ENCODE measurements at regions not wholly inside any gene's neighbourhood (a gene's known extent, or its start where the extent isn't known, plus 50 kb on each side); places are given as distances from the start of the nearest gene placed in this dataset.
"Not testable (repeated sequence)": the region's sequence is repeated elsewhere in the genome, so short reads cannot be mapped to it uniquely, and the experiment has no call there.

DNA sequence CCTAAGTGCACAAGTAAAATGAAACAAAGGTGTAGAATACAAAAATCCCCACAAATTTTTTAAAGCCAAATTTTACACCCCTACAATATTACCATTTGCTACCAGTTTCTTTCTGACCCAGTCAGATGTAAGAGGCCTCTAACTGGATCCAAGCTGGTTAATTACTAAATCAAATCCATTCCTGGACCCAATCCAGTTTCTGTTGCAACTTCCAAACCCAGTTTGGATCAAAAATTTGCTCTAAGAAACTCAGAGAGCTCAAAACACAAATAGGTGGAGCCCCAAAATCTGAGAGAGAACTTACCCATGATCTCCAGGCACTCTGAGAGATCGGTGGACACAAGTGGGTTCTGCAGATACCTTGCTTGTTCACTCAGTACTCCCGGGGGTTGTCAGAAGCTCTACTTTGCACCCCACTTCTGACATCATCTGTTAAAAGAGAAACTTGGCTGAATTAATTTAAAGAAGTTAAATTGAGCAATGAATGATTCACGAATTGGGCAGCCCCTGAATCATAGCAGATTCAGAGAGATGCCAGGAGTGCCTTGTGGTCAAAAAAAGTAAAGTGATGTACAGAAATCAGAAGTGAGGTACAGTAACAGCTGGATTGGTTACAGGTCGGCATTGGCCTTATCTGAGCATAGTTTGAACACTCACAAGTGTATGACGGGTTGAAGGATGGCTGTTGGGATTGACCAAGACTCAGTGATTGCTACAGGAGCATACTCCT lies 448.0 kb downstream of the KCNT2 start:
- DNase-seq (no peak), ATAC-seq (no peak)
- no peak overlapping the region for H3K27ac Mint-ChIP-seq
- intact Hi-C loops (cut with DNase I, micrococcal nuclease) = no loop called here
- H3K36me3 Mint-ChIP-seq (ENCODE audit: low read depth) = no peaks in the 10 kb centered on the region
- ChIA-PET POLR2A (no interaction called here), CTCF (interaction anchor here (1.0 kb wide), 1 partner anchor 18 kb away, joined by 5 read pairs; no protein-coding TSS in a partner anchor)
- H3K27me3 Mint-ChIP-seq = no peaks in the 10 kb centered on the region
- H3K4me1 Mint-ChIP-seq = no peaks in the 10 kb centered on the region
- H3K4me3 Mint-ChIP-seq = no peak overlapping the region
- no peaks in the 10 kb centered on the region for H3K9me3 Mint-ChIP-seq (ENCODE audit: low read depth)

DNA sequence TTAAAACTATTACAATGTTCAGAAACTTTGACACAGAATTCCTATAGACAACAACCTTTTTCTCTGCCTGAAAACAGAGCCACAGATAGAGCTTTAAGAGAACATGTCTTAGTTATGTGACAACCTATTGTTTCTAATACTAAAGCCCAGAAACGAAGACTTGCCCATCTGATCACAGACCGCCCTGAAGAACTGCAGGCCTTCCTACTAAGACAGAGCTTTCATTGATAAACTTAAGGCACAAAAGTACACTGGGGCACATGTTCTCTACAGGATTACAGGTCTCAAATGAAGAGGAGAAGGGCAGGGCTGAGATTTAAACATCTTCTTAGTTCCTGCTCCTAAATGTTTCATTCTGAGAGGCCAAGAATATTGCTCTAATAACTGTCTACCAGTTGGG lies 452.7 kb downstream of the KCNT2 start:
- Mint-ChIP-seq H3K4me3 (no peak overlapping the region), H3K9me3 (ENCODE audit: low read depth) (no peaks in the 10 kb centered on the region), H3K4me1 (no peaks in the 10 kb centered on the region), H3K27ac (no peak overlapping the region), H3K36me3 (ENCODE audit: low read depth) (no peaks in the 10 kb centered on the region), H3K27me3 (no peaks in the 10 kb centered on the region)
- DNase-seq = no peak
- ChIA-PET POLR2A (no interaction called here), CTCF (interaction anchor here (0.9 kb wide), 1 partner anchor 366 kb away, joined by 4 read pairs; no protein-coding TSS in a partner anchor)
- ATAC-seq = no peak
- intact Hi-C loops (cut with DNase I, micrococcal nuclease) = no loop called here

DNA sequence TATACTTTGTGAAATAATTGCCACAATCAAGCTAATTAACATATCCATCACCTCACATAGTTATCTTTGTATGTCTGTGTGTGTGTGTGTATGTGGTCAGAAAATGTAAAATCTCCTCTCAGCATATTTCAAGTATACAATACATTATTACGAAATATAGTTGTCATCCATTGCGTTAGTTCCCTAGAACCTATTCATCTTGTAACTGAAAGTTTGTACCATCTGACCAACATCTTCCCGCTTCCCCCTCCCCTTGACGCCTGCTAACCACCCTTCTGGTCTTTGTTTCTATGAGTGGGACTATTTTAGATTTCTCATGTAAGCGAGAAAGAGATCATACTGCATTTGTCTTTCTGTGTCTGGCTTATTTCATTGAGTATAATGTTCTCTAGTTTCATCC lies 455.3 kb downstream of the KCNT2 start:
- H3K9me3 Mint-ChIP-seq (ENCODE audit: low read depth) = no peaks in the 10 kb centered on the region
- DNase-seq = no peak

DNA sequence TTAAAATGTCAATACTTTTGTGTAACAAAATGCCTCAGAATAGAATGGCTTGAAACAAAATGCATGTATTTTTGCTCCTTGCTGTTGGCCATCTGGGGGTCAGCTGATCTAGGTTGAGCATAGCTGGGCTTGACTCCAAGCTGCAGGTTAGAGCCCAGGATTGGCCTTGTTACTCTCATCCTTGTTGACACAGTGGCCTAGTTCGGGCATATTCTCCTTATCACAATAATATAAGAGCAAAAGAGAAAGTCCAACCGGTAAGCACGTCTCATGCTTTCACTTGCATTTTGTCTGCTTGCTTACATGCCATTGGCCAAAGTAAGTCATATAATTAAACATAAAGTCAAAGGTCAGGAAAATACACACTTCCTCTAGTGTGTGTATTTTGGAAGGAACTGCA lies 456.2 kb downstream of the KCNT2 start:
- ChIA-PET CTCF (no interaction called here), POLR2A (no interaction called here)
- DNase-seq (no peak), ATAC-seq (no peak)
- intact Hi-C loops (cut with DNase I, micrococcal nuclease) = no loop called here
- Mint-ChIP-seq H3K4me1 (no peaks in the 10 kb centered on the region), H3K27me3 (no peaks in the 10 kb centered on the region), H3K9me3 (ENCODE audit: low read depth) (no peaks in the 10 kb centered on the region), H3K27ac (no peak overlapping the region), H3K4me3 (no peak overlapping the region), H3K36me3 (ENCODE audit: low read depth) (no peaks in the 10 kb centered on the region)

More for the DNA sequence above, 455.3 kb downstream of the KCNT2 start:
- ChIA-PET POLR2A (no interaction called here), CTCF (no interaction called here)
- intact Hi-C loops (cut with DNase I, micrococcal nuclease) = no loop called here
- no peaks in the 10 kb centered on the region for H3K36me3 Mint-ChIP-seq (ENCODE audit: low read depth)
- H3K27me3 Mint-ChIP-seq = no peaks in the 10 kb centered on the region
- no peak overlapping the region for H3K4me3 Mint-ChIP-seq
- no peak overlapping the region for H3K27ac Mint-ChIP-seq
- ATAC-seq = no peak
- no peaks in the 10 kb centered on the region for H3K4me1 Mint-ChIP-seq

DNA sequence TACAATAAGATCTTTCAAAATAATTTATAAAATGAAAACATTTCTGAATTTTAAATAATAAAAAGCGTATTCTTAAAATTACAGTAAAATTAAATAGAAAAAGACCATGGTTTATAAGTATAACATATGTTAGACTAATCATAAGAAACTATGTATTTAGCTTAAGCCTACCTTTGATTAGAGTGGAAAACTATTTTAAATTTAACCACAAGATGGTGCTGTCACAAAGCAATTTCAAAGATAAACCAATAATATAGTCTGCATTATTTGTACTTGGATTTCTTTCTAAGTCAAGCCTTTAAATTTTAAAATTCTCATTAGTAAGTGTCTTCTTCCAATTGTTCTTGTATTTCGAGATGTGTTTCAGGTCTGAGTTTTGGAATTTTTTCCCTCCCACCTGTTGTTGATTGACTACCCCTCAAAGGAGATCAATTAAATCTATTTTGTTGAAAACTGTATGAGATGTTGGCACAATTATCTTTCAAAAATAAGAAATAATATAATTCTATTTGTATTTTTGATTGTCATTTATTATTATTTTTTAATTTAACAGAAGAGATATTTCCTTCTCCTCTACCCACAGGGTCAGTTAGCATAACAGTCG lies 459.8 kb downstream of the KCNT2 start:
- Mint-ChIP-seq H3K27me3 (no peaks in the 10 kb centered on the region), H3K9me3 (ENCODE audit: low read depth) (no peaks in the 10 kb centered on the region), H3K4me1 (no peaks in the 10 kb centered on the region), H3K27ac (no peak overlapping the region), H3K4me3 (no peak overlapping the region), H3K36me3 (ENCODE audit: low read depth) (no peaks in the 10 kb centered on the region)
- DNase-seq = no peak
- CTCF ChIA-PET = interaction anchor here (0.6 to 2.9 kb wide), 9 partner anchors 11 to 515 kb away, joined by 3 to 31 read pairs (median 5); partner anchors contain the start of gene CFH
- intact Hi-C loops (cut with DNase I, micrococcal nuclease) = loop anchor here (1.0 to 5.0 kb wide), 5 partner anchors 159 to 513 kb away; no protein-coding TSS in a partner anchor
- POLR2A ChIA-PET = no interaction called here
- no peak for ATAC-seq

DNA sequence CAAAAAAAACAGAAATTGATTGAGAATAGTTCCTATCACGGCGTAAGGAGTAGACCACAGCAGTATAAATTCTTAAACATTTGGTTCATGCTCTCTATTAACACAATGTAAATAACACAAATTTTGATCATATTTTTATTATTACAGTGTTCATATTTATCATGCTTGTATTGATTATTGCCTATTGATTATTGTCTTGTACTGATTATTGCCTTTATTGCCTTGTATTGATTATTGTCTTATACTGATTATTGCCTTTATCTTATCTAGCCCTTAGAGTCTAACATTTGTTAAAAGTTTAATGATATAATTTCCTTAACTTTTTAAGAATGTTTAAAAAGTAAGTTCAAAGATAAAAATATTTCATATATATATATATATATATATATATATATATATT lies 460.7 kb downstream of the KCNT2 start:
- Mint-ChIP-seq H3K36me3 (ENCODE audit: low read depth) (no peaks in the 10 kb centered on the region), H3K9me3 (ENCODE audit: low read depth) (no peaks in the 10 kb centered on the region), H3K4me1 (no peaks in the 10 kb centered on the region), H3K4me3 (no peak overlapping the region), H3K27me3 (no peaks in the 10 kb centered on the region), H3K27ac (no peak overlapping the region)
- ChIA-PET POLR2A (no interaction called here), CTCF (interaction anchor here (1.4 kb wide), 1 partner anchor 514 kb away, joined by 4 read pairs; no protein-coding TSS in a partner anchor)
- intact Hi-C loops (cut with DNase I, micrococcal nuclease) = loop anchor here (5.0 kb wide), 3 partner anchors 160 to 225 kb away; no protein-coding TSS in a partner anchor
- no peak for DNase-seq
- no peak for ATAC-seq

DNA sequence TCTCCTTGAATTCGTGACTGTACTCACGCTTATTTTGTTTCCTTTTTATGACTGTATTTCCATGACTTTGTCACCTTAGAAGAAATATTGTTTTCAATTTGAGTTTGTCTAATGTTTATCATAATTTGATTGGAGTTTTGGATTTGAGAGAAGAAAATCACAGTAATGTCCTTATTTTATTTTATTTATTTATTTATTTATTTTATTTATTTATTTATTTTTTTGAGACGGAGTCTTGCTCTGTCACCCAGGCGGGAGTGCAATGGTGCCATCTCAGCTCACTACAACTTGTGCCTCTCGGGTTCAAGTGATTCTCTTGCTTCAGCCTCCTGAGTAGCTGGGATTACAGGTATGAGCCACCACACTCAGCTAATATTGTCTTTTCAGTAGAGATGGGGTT lies 463.1 kb downstream of the KCNT2 start:
- DNase-seq; H3K4me3 Mint-ChIP-seq; ATAC-seq; H3K9me3 Mint-ChIP-seq (ENCODE audit: low read depth); H3K27me3 Mint-ChIP-seq; H3K27ac Mint-ChIP-seq; POLR2A ChIA-PET; H3K36me3 Mint-ChIP-seq (ENCODE audit: low read depth); CTCF ChIA-PET; H3K4me1 Mint-ChIP-seq: not testable (repeated sequence)
- intact Hi-C loops (cut with DNase I, micrococcal nuclease) = loop anchor here (5.0 kb wide), 3 partner anchors 162 to 227 kb away; no protein-coding TSS in a partner anchor

DNA sequence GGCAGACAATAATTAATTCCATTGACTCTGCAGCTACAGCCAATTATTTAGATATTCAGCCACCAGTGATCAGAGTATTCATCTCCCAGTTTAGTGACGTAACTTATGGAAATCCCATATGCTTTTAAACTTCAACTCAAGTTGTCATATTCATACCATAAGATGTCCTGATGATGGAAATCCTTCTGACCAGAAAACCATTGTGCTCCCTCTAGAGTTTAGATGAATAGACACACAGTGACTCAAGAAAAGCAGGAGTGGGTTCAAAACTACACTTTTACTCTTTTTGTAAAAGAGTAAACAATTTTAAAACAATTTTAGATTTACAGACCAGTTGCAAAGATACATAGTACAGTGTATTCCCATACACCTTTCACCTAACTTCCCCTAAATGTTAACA lies 463.7 kb downstream of the KCNT2 start:
- Mint-ChIP-seq H3K9me3 (ENCODE audit: low read depth) (no peaks in the 10 kb centered on the region), H3K36me3 (ENCODE audit: low read depth) (no peaks in the 10 kb centered on the region), H3K27ac (no peak overlapping the region), H3K27me3 (no peaks in the 10 kb centered on the region), H3K4me3 (no peak overlapping the region), H3K4me1 (no peaks in the 10 kb centered on the region)
- no peak for DNase-seq
- POLR2A ChIA-PET = no interaction called here
- CTCF ChIA-PET = no interaction called here
- intact Hi-C loops (cut with DNase I, micrococcal nuclease) = no loop called here
- ATAC-seq = no peak

DNA sequence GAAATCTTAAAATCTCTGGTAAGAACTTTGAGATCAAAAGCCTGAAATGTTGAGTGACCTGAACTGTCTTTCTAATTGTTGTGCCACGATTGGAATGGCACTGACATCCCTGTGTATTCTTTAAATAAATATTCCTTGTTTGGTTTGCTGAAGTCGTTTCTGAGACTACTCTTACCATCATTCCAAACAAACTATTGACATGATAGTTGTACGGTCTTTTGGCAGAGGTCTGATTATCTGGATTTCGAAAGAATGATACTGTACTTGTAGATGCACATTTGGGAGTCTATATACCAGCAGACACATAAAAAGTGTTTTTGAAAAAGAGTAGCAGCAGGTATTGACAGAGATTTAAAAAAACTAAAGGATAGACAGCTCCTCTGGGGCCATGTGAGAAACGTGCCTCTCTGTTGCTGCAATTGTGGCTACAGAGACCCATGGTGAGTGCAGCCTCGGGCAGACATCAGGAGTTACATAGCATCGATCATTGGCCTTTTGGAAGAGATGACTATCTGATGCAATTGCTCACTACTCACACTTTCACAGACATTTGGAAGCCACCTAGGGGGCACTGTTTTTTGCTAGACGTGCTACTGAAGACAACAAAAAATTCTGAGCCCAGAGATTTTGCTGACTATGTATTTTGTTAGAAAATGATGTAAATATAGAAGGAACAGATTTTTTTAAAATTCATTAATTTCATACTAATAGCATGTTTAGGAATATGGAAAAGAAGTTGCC lies 464.5 kb downstream of the KCNT2 start:
- Mint-ChIP-seq H3K27ac (no peak overlapping the region), H3K27me3 (no peaks in the 10 kb centered on the region), H3K4me1 (no peaks in the 10 kb centered on the region), H3K4me3 (no peak overlapping the region), H3K9me3 (ENCODE audit: low read depth) (no peaks in the 10 kb centered on the region), H3K36me3 (ENCODE audit: low read depth) (no peaks in the 10 kb centered on the region)
- DNase-seq (no peak), ATAC-seq (no peak)
- intact Hi-C loops (cut with DNase I, micrococcal nuclease) = no loop called here
- CTCF ChIA-PET = no interaction called here
- POLR2A ChIA-PET = no interaction called here

DNA sequence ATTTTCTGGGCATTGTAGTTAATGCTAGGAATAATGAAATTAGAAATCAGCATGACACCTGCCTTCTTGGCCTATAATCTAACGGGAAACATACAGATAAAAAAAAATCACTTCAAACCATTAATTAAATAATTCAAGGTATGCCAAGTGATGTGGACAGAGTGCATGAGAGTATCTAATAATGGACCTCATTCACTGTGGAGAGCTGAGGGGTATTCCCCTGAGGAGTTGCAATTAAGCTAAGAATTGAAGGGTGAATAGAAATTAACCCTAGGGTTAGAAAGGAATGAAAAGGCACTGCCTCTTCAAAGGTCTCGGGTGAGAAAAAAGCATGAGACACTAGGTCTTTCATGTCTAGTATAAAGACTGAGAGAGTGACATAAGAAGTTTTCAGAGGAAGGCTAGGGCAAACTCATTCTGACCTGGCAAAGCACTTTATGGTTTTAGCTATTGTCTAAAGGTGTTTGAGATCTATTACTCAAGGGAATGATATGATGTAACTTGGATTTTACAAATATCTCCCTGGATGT lies 466.1 kb downstream of the KCNT2 start:
- no peak overlapping the region for H3K4me3 Mint-ChIP-seq
- POLR2A ChIA-PET = no interaction called here
- DNase-seq (no peak), ATAC-seq (no peak)
- H3K4me1 Mint-ChIP-seq = no peaks in the 10 kb centered on the region
- H3K9me3 Mint-ChIP-seq (ENCODE audit: low read depth) = no peaks in the 10 kb centered on the region
- CTCF ChIA-PET = no interaction called here
- H3K27me3 Mint-ChIP-seq = peaks cover 2% of the 10 kb centered on the region
- intact Hi-C loops (cut with DNase I, micrococcal nuclease) = no loop called here
- H3K36me3 Mint-ChIP-seq (ENCODE audit: low read depth) = no peaks in the 10 kb centered on the region
- H3K27ac Mint-ChIP-seq = no peak overlapping the region

DNA sequence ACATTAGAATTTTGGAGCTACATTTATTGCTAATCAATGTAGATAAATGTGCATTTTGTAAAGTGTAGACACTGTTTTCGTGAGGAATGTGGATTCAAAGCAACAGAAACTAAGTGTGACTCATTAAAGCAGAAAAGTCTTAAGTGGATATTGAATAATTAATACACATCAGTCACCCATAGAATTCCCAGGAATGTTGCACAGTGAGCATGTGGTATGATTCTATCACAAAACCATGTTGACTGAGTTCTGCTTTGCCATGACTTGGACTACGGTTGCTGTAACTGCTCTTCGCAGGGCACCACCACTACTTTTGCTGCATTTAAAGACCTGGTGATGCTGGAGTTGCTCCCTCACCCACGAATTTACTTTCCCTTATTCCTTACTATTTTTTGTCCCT lies 471.8 kb downstream of the KCNT2 start:
- H3K4me3 Mint-ChIP-seq = no peak overlapping the region
- ChIA-PET CTCF (no interaction called here), POLR2A (no interaction called here)
- no peaks in the 10 kb centered on the region for H3K9me3 Mint-ChIP-seq (ENCODE audit: low read depth)
- no peak for DNase-seq
- H3K27ac Mint-ChIP-seq = no peak overlapping the region
- no peak for ATAC-seq
- no peaks in the 10 kb centered on the region for H3K36me3 Mint-ChIP-seq (ENCODE audit: low read depth)
- intact Hi-C loops (cut with DNase I, micrococcal nuclease) = no loop called here
- peaks cover 2% of the 10 kb centered on the region for H3K27me3 Mint-ChIP-seq
- no peaks in the 10 kb centered on the region for H3K4me1 Mint-ChIP-seq

DNA sequence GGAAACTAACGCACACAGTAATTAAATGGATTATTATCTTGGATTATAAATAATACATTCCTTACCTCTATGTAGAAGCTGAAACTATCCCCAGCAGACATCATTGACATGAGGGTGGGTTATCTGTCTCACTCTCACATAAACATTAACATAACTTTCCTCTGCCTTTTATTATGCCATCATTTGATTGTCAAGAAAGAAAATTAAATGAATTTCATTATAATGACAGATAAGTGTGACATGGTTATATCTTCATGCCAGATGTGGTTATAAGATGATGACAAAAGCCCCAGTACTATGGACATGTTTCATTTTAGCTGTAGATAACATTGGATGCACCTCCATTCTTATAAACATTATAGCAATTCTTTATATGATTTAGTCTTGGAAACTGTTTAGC lies 476.5 kb downstream of the KCNT2 start:
- DNase-seq = no peak
- H3K4me1 Mint-ChIP-seq = no peaks in the 10 kb centered on the region
- ATAC-seq = no peak
- H3K9me3 Mint-ChIP-seq (ENCODE audit: low read depth) = no peaks in the 10 kb centered on the region
- no peak overlapping the region for H3K27ac Mint-ChIP-seq
- no peak overlapping the region for H3K4me3 Mint-ChIP-seq
- no peaks in the 10 kb centered on the region for H3K27me3 Mint-ChIP-seq
- intact Hi-C loops (cut with DNase I, micrococcal nuclease) = no loop called here
- H3K36me3 Mint-ChIP-seq (ENCODE audit: low read depth) = no peaks in the 10 kb centered on the region
- POLR2A ChIA-PET = no interaction called here
- CTCF ChIA-PET = no interaction called here
